HEK293T (cell line): ENCODE measurements at regions not wholly inside any gene's neighbourhood (a gene's known extent, or its start where the extent isn't known, plus 50 kb on each side); places are given as distances from the start of the nearest gene placed in this dataset.

Experiments used
- ARNT ChIP-seq: fragments of 450-650 bp; IDR thresholded peaks from 2 replicates; pipeline ENCODE4 v1.6.1; 2017; ENCODE audit warnings: mild to moderate bottlenecking
- BHLHE40 ChIP-seq: fragments of 450-650 bp; IDR thresholded peaks from 2 replicates; pipeline ENCODE4 v1.6.1; 2016; ENCODE audit warnings: mild to moderate bottlenecking, moderate library complexity, borderline replicate concordance
- CTBP1 ChIP-seq: fragments of 450-650 bp; IDR thresholded peaks from 2 replicates; pipeline ENCODE4 v1.6.1; 2016; ENCODE audit warnings: borderline replicate concordance
- ELF4 ChIP-seq: fragments of 450-650 bp; IDR thresholded peaks from 2 replicates; pipeline ENCODE4 v1.6.1; 2017; ENCODE audit warnings: antibody characterized with exemption
- FOXA1 ChIP-seq: fragments of 450-650 bp; IDR thresholded peaks from 2 replicates; pipeline ENCODE4 v1.6.1; 2016; ENCODE audit warnings: mild to moderate bottlenecking
- FOXK2 ChIP-seq: fragments of 450-650 bp; IDR thresholded peaks from 2 replicates; pipeline ENCODE4 v1.6.1; 2016; ENCODE audit warnings: mild to moderate bottlenecking
- FOXM1 ChIP-seq: fragments of 450-650 bp; IDR thresholded peaks from 2 replicates; pipeline ENCODE4 v1.6.1; 2017; ENCODE audit warnings: mild to moderate bottlenecking, borderline replicate concordance
- LEF1 ChIP-seq: fragments of 450-650 bp; IDR thresholded peaks from 2 replicates; pipeline ENCODE4 v1.6.1; 2017; ENCODE audit warnings: mild to moderate bottlenecking, borderline replicate concordance
- NFRKB ChIP-seq: fragments of 450-650 bp; IDR thresholded peaks from 2 replicates; pipeline ENCODE4 v1.6.1; 2016; ENCODE audit warnings: mild to moderate bottlenecking, moderate library complexity
- PKNOX1 ChIP-seq: fragments of 450-650 bp; IDR thresholded peaks from 2 replicates; pipeline ENCODE4 v1.6.1; 2016
- SP1 ChIP-seq: fragments of 450-650 bp; IDR thresholded peaks from 2 replicates; pipeline ENCODE4 v1.6.1; 2017
- SUZ12 ChIP-seq: fragments of 450-650 bp; IDR thresholded peaks from 2 replicates; pipeline ENCODE4 v1.6.1; 2016; ENCODE audit warnings: mild to moderate bottlenecking
- TARDBP ChIP-seq: fragments of 450-650 bp; IDR thresholded peaks from 2 replicates; pipeline ENCODE4 v1.6.1; 2016
- ZNF384 ChIP-seq: fragments of 450-650 bp; IDR thresholded peaks from 2 replicates; pipeline ENCODE4 v1.6.1; 2016

GRCh38 chr7:9575716-9576115, 1142.3 kb downstream of the NXPH1 start:
- TF ChIP-seq ZNF384 (no peak), BHLHE40 (no peak), CTBP1 (no peak), NFRKB (no peak), FOXK2 (no peak), FOXM1 (no peak), FOXA1 (no peak), PKNOX1 (no peak), SP1 (no peak), ELF4 (no peak), TARDBP (no peak), ARNT (no peak), LEF1 (no peak), SUZ12 (no peak)
